Neural progenitor cell (in vitro differentiated cells): ENCODE measurements at regions not wholly inside any gene's neighbourhood (a gene's known extent, or its start where the extent isn't known, plus 50 kb on each side); places are given as distances from the start of the nearest gene placed in this dataset.

Experiments used
- DNase-seq: peaks from one replicate; pipeline ENCODE4 v3.0.0-alpha.2; 2016; ENCODE audit warnings: low spot score
- H2AFZ ChIP-seq: fragments of 200-600 bp; sonication (generic); replicated peaks from 2 replicates; pipeline ENCODE4 v1.6.1; 2016; ENCODE audit warnings: antibody characterized with exemption
- H3F3A ChIP-seq: fragments of 200-600 bp; sonication (generic); 2 replicates; pipeline ENCODE4 v1.6.1; 2016; ENCODE audit warnings: antibody characterized with exemption, low read depth
- H3K27ac ChIP-seq: fragments of 200-600 bp; sonication (generic); 2 replicates; pipeline ENCODE4 v1.5.1; 2016; ENCODE audit warnings: mild to moderate bottlenecking
- H3K27me3 ChIP-seq: fragments of 200-600 bp; sonication (generic); 2 replicates; pipeline ENCODE4 v1.6.1; 2016; ENCODE audit warnings: mild to moderate bottlenecking, moderate library complexity
- H3K36me3 ChIP-seq: fragments of 200-600 bp; sonication (generic); 2 replicates; pipeline ENCODE4 v1.5.1; 2016
- H3K4me1 ChIP-seq: fragments of 200-600 bp; sonication (generic); 2 replicates; pipeline ENCODE4 v1.6.1; 2016; ENCODE audit warnings: mixed run types
- H3K4me2 ChIP-seq: fragments of 200-600 bp; sonication (generic); 2 replicates; pipeline ENCODE4 v1.6.1; 2016
- H3K4me3 ChIP-seq: fragments of 200-600 bp; sonication (generic); 2 replicates; pipeline ENCODE4 v1.5.1; 2016
- H3K79me2 ChIP-seq: fragments of 200-600 bp; sonication (generic); 2 replicates; pipeline ENCODE4 v1.6.1; 2016; ENCODE audit warnings: low read depth
- H3K9ac ChIP-seq: fragments of 200-600 bp; sonication (generic); 2 replicates; pipeline ENCODE4 v1.6.1; 2016
- H3K9me3 ChIP-seq: fragments of 200-600 bp; sonication (generic); 2 replicates; pipeline ENCODE4 v1.5.1; 2016; ENCODE audit warnings: low read depth
- H4K20me1 ChIP-seq: fragments of 200-600 bp; sonication (generic); 2 replicates; pipeline ENCODE4 v1.6.1; 2016; ENCODE audit warnings: low read depth
- H3K27ac Mint-ChIP-seq: 3 replicates; pipeline ENCODE4 v1.8.0; 2021; ENCODE audit warnings: mixed read lengths
- H3K27me3 Mint-ChIP-seq: 2 replicates; pipeline ENCODE4 v1.8.0; 2022; ENCODE audit warnings: low read depth, mild to moderate bottlenecking, inconsistent platforms, moderate library complexity, mixed read lengths; ENCODE audit not compliant: insufficient read depth
- H3K36me3 Mint-ChIP-seq: 3 replicates; pipeline ENCODE4 v1.8.0; 2021; ENCODE audit warnings: mixed read lengths
- H3K4me1 Mint-ChIP-seq: 3 replicates; pipeline ENCODE4 v1.8.0; 2021; ENCODE audit warnings: mixed read lengths
- H3K4me3 Mint-ChIP-seq: 3 replicates; pipeline ENCODE4 v1.8.0; 2021; ENCODE audit warnings: mild to moderate bottlenecking, moderate library complexity, mixed read lengths
- H3K9me3 Mint-ChIP-seq: 3 replicates; pipeline ENCODE4 v1.8.0; 2020; ENCODE audit warnings: mixed read lengths
- CTCF ChIP-seq: fragments of 200-600 bp; sonication (generic); IDR thresholded peaks from 2 replicates; pipeline ENCODE4 v1.5.1; 2017; ENCODE audit warnings: antibody characterized with exemption, mild to moderate bottlenecking
- EZH2 ChIP-seq: fragments of 200-600 bp; sonication (generic); IDR thresholded peaks from 2 replicates; pipeline ENCODE4 v1.6.1; 2017; ENCODE audit warnings: antibody characterized with exemption, mild to moderate bottlenecking, moderate library complexity
- EZH2phosphoT487 ChIP-seq: fragments of 200-600 bp; sonication (generic); IDR thresholded peaks from 2 replicates; pipeline ENCODE4 v1.6.1; 2017; ENCODE audit warnings: antibody characterized with exemption

GRCh38 chr12:63302269-63302940 is 151.4 kb upstream of the AVPR1A start:
- Histone ChIP-seq H3K4me3 (no peak overlapping the region), H4K20me1 (no peaks in the 10 kb centered on the region), H3K27me3 (no peaks in the 10 kb centered on the region), H3K9me3 (no peaks in the 10 kb centered on the region), H3K4me1 (no peaks in the 10 kb centered on the region), H3K79me2 (no peaks in the 10 kb centered on the region), H3F3A (no peaks in the 10 kb centered on the region), H3K27ac (no peak overlapping the region), H3K4me2 (no peak overlapping the region), H3K9ac (no peak overlapping the region), H3K36me3 (no peaks in the 10 kb centered on the region), H2AFZ (no peak overlapping the region)
- peaks cover 3% of the 10 kb centered on the region for H3K4me1 Mint-ChIP-seq
- no peak overlapping the region for H3K4me3 Mint-ChIP-seq
- H3K27ac Mint-ChIP-seq: no peak overlapping the region
- DNase-seq: no peak
- H3K36me3 Mint-ChIP-seq: no peaks in the 10 kb centered on the region
- no peaks in the 10 kb centered on the region for H3K9me3 Mint-ChIP-seq
- no peaks in the 10 kb centered on the region for H3K27me3 Mint-ChIP-seq
- TF ChIP-seq EZH2phosphoT487 (no peak), CTCF (no peak), EZH2 (no peak)

GRCh38 chr12:63301311-63301710 is 150.3 kb upstream of the AVPR1A start:
- Mint-ChIP-seq H3K4me3 (no peak overlapping the region), H3K9me3 (no peaks in the 10 kb centered on the region), H3K27me3 (no peaks in the 10 kb centered on the region), H3K27ac (no peak overlapping the region), H3K4me1 (peaks cover 3% of the 10 kb centered on the region), H3K36me3 (no peaks in the 10 kb centered on the region)
- H2AFZ ChIP-seq: no peak overlapping the region
- H3K4me3 ChIP-seq: no peak overlapping the region
- H3K9me3 ChIP-seq: no peaks in the 10 kb centered on the region
- no peaks in the 10 kb centered on the region for H3K79me2 ChIP-seq
- H3K4me1 ChIP-seq: no peaks in the 10 kb centered on the region
- H3F3A ChIP-seq: no peaks in the 10 kb centered on the region
- H3K9ac ChIP-seq: no peak overlapping the region
- DNase-seq: no peak
- H3K4me2 ChIP-seq: no peak overlapping the region
- no peaks in the 10 kb centered on the region for H4K20me1 ChIP-seq
- H3K27ac ChIP-seq: no peak overlapping the region
- no peaks in the 10 kb centered on the region for H3K36me3 ChIP-seq
- no peaks in the 10 kb centered on the region for H3K27me3 ChIP-seq
- TF ChIP-seq CTCF (no peak), EZH2 (no peak)

- no peaks in the 10 kb centered on the region for H3K27me3 ChIP-seq
- no peaks in the 10 kb centered on the region for H3K9me3 ChIP-seq
- TF ChIP-seq EZH2phosphoT487: no peak
- TF ChIP-seq EZH2: no peak
- TF ChIP-seq CTCF: no peak
- H3K4me1 ChIP-seq: no peaks in the 10 kb centered on the region
- peaks cover 2% of the 10 kb centered on the region for H3K27me3 Mint-ChIP-seq
- H3K4me3 Mint-ChIP-seq: no peak overlapping the region
- H3K4me1 Mint-ChIP-seq: peaks cover 15% of the 10 kb centered on the region
- H3K36me3 ChIP-seq: no peaks in the 10 kb centered on the region
- H3K9me3 Mint-ChIP-seq: no peaks in the 10 kb centered on the region
- no peaks in the 10 kb centered on the region for H3F3A ChIP-seq
- H3K79me2 ChIP-seq: no peaks in the 10 kb centered on the region
- H3K27ac ChIP-seq: no peak overlapping the region
- no peaks in the 10 kb centered on the region for H3K36me3 Mint-ChIP-seq
- no peak for DNase-seq
- H2AFZ ChIP-seq: no peak overlapping the region
- H4K20me1 ChIP-seq: no peaks in the 10 kb centered on the region
- no peak overlapping the region for H3K4me3 ChIP-seq
- H3K9ac ChIP-seq: no peak overlapping the region
- H3K27ac Mint-ChIP-seq: no peak overlapping the region
- no peak overlapping the region for H3K4me2 ChIP-seq
These were observed 147.5 kb upstream of the AVPR1A start for GRCh38 chr12:63298386-63298930.
